LNCAP (cell line): ENCODE measurements at regions not wholly inside any gene's neighbourhood (a gene's known extent, or its start where the extent isn't known, plus 50 kb on each side); places are given as distances from the start of the nearest gene placed in this dataset.

ENCODE experiments used
- TF ChIP-seq, protein P1 (sequence below): fragments of 450-650 bp; IDR thresholded peaks from 2 replicates; pipeline ENCODE4 v1.5.1; 2017; ENCODE audit warnings: mild to moderate bottlenecking

DNA sequence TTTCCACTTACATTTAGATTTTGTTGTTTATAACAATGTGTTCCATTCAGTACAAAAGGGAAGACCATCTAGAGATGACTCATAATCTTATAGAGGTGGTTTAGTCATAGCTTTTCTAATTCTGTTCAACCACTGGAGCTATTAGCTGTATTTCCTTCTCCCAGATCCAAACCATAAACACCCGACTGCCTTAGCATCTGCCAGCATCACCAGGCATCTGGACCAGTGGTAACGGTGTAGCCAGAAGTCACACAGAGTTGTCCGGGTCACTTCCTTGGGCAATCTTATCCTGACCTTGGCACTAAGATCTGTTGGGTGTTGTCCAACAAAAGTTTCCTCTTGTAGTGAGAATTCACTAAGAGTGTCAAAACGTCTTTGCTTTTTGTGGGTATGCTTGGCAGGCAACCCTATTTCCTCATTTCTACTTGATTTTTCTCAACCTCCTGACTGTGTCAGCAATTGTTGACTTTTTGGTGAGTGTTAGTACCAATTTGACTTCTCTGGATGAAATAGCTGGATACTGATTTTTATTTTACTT lies 372.1 kb upstream of the B3GALT2 start:
- TF ChIP-seq, protein P1, sequence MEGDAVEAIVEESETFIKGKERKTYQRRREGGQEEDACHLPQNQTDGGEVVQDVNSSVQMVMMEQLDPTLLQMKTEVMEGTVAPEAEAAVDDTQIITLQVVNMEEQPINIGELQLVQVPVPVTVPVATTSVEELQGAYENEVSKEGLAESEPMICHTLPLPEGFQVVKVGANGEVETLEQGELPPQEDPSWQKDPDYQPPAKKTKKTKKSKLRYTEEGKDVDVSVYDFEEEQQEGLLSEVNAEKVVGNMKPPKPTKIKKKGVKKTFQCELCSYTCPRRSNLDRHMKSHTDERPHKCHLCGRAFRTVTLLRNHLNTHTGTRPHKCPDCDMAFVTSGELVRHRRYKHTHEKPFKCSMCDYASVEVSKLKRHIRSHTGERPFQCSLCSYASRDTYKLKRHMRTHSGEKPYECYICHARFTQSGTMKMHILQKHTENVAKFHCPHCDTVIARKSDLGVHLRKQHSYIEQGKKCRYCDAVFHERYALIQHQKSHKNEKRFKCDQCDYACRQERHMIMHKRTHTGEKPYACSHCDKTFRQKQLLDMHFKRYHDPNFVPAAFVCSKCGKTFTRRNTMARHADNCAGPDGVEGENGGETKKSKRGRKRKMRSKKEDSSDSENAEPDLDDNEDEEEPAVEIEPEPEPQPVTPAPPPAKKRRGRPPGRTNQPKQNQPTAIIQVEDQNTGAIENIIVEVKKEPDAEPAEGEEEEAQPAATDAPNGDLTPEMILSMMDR, result no peak

DNA sequence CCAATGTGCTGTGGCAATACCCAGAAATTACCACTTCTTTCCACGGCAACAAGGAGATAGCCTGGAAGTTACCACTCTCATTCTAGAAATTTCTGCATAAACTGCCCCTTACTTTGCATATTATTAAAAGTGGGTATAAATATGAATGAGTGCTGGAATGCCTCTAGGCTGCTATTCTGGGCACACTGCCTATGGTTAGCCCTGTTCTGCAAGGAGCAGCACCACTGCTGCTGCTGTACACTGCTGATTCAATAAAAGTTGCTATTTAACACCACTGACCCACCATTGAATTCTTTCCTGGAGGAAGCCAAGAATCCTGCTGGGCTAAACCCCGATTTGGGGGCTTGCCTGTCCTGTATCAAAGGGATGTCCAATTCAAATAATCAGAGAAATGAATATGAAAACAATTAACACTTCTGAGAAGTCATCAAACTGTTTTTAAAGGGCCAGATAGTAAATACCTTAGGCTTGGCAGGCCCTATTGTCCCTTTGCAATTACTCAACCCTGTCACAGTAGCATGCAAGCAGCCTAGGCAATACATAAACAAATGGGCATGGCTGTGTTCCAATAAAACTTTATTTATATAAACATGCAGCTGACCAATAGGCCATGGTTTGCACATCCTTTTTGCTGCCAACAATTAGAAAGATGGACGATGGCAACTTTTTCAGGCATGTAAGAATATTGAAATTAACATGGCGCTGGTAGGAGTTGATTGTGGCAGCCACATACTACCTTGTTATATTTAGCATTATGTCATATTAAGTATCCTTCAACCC lies 369.4 kb upstream of the B3GALT2 start:
- TF ChIP-seq, protein P1, result no peak

DNA sequence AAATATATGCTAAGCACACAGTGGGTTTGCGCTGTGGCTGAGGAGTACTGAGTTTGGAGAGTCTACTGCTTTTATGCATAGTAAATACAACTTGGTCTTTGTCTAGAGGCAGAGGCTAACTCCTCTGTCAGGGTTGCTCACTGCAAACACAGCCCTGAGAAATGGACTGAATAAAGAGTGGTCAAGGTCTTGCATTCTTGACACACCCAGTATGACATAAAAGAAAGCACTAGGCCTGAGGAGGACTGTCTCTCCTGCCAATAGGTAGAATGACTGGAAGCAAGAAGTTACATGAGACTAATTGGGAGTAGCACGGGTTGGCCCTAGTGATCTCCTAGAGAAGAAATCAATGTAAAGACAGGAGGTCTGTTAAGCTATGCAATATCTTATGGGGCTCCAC lies 367.2 kb upstream of the B3GALT2 start:
- TF ChIP-seq, protein P1, result no peak

DNA sequence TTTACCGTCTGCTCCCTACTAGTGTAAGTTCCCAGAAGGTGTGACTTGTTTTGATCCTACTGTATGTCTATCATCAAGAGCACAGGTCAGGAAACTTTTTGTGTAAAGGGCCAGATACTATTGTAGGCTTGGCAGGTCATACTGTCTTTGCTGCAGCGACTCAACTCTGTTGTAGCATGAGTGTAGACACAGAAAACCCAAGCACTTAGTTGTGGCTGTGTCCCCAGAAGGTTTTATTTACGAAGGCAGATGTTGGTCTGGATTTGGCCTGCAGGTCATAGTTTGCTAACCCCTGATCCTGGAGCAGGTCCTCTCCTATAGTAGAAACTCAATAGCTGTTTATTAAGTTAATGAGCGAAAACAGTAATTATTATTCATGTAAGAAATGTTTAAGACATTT lies 365.9 kb upstream of the B3GALT2 start:
- TF ChIP-seq, protein P1, result no peak

DNA sequence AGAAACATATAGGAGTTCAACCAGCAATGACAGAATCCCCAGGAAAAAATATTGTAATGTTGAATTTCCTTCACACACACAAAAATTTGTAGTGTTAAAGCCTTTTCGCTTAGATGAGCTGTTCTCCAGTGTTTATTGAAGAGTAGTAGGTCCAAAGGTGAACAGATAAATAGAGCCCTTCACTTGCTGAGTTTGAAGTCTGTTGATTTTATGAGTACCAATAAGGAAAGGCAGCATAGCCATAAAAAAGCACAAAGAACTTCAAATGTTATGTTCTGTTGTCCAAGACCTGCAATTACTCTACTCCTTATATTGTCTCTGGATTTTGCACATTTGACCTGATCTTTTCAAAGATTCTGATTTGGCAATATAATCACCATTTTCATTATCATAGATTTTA lies 362.7 kb upstream of the B3GALT2 start:
- TF ChIP-seq, protein P1, result no peak

DNA sequence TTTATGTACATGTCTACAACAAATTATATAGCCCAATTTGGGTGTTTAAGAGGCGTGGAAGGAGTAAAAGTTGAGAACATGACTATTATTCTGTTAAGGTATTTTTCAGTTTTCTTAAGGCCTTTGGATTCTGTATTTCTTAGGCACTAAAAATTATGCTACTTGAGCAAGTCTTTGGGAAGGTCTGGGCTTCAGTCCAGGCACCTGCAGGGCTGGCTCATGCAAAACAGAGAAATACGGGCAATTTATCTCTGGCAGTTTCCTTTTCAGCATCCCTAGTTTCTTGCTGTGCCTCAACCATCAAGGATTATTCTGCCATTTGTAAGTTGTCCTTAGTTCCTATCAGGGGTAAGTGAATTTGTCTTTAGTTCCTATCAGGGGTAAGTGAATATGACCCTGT lies 358.8 kb upstream of the B3GALT2 start:
- TF ChIP-seq, protein P1, result no peak

DNA sequence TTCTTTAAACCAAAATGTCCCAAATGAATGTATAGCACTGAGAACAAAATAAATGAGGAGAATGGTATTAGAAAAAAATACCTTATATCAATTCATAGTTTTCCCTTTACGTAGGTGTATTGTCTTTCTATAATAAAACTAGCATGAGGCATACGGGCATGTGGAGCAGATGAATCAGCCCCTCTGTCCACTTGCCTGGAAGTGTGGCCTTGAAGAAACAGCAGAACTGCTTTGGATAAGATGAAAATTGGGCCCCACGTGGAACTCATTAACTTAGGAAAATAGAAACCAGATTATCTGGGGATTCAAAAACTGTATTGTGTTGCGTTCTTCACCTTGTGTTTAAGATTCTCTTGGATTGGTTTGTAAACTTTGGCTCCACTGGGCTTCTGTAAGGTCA lies 356.8 kb upstream of the B3GALT2 start:
- TF ChIP-seq, protein P1, result no peak
